Thyroid gland (tissue), 4 donors: ENCODE measurements at regions not wholly inside any gene's neighbourhood (a gene's known extent, or its start where the extent isn't known, plus 50 kb on each side); places are given as distances from the start of the nearest gene placed in this dataset.

Experiments used
- DNase-seq, 2 donors: peaks; one replicate each; pipeline ENCODE4 v3.0.0-alpha.2; 2019
- H3K27ac ChIP-seq, 3 donors: fragments of 200-600 bp; sonication (generic); 1 replicate in 2 of 3; 2 replicates in 1 of 3; pipeline ENCODE4 v1.5.1; 2016 to 2019; ENCODE audit warnings: mild to moderate bottlenecking in 1 of 3, moderate library complexity in 1 of 3
- H3K27me3 ChIP-seq: fragments of 200-600 bp; sonication (generic); one replicate; pipeline ENCODE4 v1.5.1; 2019
- H3K36me3 ChIP-seq, 2 donors: fragments of 200-600 bp; sonication (generic); one replicate each; pipeline ENCODE4 v1.5.1; 2016 to 2019
- H3K4me1 ChIP-seq, 2 donors: fragments of 200-600 bp; sonication (generic); one replicate each; pipeline ENCODE4 v1.5.1; 2017 to 2019
- H3K4me3 ChIP-seq, 3 donors: fragments of 200-600 bp; sonication (generic); replicated peaks in 1 of 3; 1 replicate in 2 of 3; 2 replicates in 1 of 3; pipeline ENCODE4 v1.5.1; 2016; ENCODE audit warnings: mild to moderate bottlenecking in 1 of 3
- H3K9me3 ChIP-seq: fragments of 200-600 bp; sonication (generic); one replicate; pipeline ENCODE4 v1.5.1; 2017
- POLR2A ChIP-seq, 2 donors: fragments of 450-650 bp; IDR thresholded peaks; one replicate each; pipeline ENCODE4 v1.6.1; 2017; ENCODE audit warnings: antibody characterized with exemption in 2 of 2, mild to moderate bottlenecking in 2 of 2, moderate library complexity in 1 of 2
- WGBS, 2 donors: methylation state at CpG; one replicate each; pipeline ENCODE4 v1.1.5; 2017; 5-methylcytosine and 5-hydroxymethylcytosine counted together
- intact Hi-C: fragments of 100-400 bp; cut with DNase I; formaldehyde crosslinking; loops from one replicate; pipeline ENCODE4 v1.15.1; 2023
- TF ChIP-seq, protein P1 (sequence below), 6 experiments: fragments of 200-600 bp in 3 of 6; fragments of 450-650 bp in 3 of 6; sonication (generic) in 3 of 6; IDR thresholded peaks; one replicate each; pipeline ENCODE4 v1.5.1; 2016 to 2019; ENCODE audit warnings: antibody characterized with exemption in 6 of 6, mild to moderate bottlenecking in 2 of 6, inconsistent platforms in 1 of 6, moderate library complexity in 1 of 6

DNA sequence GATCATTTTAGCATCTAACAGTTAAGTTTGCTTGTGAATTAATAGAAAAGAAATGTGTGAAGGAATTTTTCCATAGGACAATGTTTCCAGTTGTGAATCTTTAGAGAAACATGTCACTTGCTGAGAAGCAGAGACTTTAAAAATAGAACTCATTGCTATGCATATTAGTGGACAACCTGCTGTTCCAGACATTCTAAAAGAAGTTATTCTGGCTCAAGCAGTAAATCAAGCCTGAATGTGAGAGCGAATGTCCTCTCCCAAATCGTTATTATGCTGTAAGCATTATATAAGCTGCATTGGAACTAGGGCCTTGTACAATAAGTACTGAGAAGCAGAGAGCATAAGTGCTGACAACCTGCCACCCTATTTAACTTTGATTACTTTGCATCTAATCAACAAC, 990.9 kb downstream of the PLOD2 start:
- intact Hi-C loops: no loop called here
- H3K4me1 ChIP-seq: no peaks in the 10 kb centered on the region
- H3K4me3 ChIP-seq: no peak overlapping the region
- no peak for DNase-seq
- H3K36me3 ChIP-seq: no peaks in the 10 kb centered on the region
- 81% methylated on average over 2 of the region's 2 CpGs for WGBS, 2 donors
- H3K9me3 ChIP-seq: no peaks in the 10 kb centered on the region
- TF ChIP-seq POLR2A (IDR thresholded peaks at IDR 0.05): no peak
- TF ChIP-seq, protein P1, sequence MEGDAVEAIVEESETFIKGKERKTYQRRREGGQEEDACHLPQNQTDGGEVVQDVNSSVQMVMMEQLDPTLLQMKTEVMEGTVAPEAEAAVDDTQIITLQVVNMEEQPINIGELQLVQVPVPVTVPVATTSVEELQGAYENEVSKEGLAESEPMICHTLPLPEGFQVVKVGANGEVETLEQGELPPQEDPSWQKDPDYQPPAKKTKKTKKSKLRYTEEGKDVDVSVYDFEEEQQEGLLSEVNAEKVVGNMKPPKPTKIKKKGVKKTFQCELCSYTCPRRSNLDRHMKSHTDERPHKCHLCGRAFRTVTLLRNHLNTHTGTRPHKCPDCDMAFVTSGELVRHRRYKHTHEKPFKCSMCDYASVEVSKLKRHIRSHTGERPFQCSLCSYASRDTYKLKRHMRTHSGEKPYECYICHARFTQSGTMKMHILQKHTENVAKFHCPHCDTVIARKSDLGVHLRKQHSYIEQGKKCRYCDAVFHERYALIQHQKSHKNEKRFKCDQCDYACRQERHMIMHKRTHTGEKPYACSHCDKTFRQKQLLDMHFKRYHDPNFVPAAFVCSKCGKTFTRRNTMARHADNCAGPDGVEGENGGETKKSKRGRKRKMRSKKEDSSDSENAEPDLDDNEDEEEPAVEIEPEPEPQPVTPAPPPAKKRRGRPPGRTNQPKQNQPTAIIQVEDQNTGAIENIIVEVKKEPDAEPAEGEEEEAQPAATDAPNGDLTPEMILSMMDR (IDR thresholded peaks at IDR 0.05): no peak
- H3K27ac ChIP-seq: no peak overlapping the region
- H3K27me3 ChIP-seq: no peaks in the 10 kb centered on the region

DNA sequence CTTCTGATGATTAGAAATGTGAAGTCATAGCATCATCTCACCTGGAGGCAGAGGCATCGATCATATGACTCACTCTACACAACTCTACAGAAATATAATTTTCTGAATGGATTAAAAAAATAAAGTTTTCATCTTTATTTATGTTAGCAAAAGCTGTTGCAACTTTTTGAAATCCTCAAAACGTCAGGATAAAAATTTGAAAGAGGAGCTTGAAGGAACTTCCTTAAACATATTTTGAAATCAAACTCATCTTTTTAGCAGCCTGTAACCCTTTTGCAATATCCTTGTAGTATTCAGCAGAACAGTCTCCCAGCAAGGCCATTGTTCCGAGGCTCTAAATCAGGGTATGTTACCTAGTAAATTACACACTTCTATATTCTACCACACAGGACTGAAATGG, 985.4 kb downstream of the PLOD2 start:
- Histone ChIP-seq H3K9me3 (no peaks in the 10 kb centered on the region), H3K4me3 (no peak overlapping the region), H3K4me1 (no peaks in the 10 kb centered on the region), H3K27ac (no peak overlapping the region), H3K27me3 (no peaks in the 10 kb centered on the region), H3K36me3 (no peaks in the 10 kb centered on the region)
- TF ChIP-seq, protein P1 (IDR thresholded peaks at IDR 0.05): no peak
- no peak for TF ChIP-seq POLR2A (IDR thresholded peaks at IDR 0.05)
- 75 to 83% methylated on average over 3 of the region's 3 CpGs for WGBS, 2 donors
- DNase-seq: no peak
- intact Hi-C loops: no loop called here

DNA sequence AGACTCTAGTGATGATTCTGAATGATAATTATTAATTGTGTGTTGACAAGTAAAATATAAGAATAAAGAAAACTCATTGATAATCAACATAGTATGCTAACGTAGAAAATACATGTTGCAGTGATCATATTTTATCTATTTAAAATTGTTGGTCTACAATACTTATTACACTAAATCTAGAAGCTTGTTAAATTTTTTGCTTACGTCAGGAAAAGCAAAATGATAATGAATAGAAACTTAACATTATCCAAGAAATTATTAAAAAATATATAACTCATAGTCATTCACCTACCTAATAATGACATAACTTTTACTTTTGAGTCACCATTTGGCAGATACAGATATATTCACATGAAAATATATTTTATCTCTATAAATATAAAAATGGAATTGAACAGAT, 984.1 kb downstream of the PLOD2 start:
- no peak overlapping the region for H3K4me3 ChIP-seq
- TF ChIP-seq, protein P1 (IDR thresholded peaks at IDR 0.05): no peak
- no peak for TF ChIP-seq POLR2A (IDR thresholded peaks at IDR 0.05)
- H3K27me3 ChIP-seq: no peaks in the 10 kb centered on the region
- H3K4me1 ChIP-seq: peaks cover 0 to 4% of the 10 kb centered on the region in 2 donors
- H3K9me3 ChIP-seq: no peaks in the 10 kb centered on the region
- H3K27ac ChIP-seq: no peak overlapping the region
- intact Hi-C loops: no loop called here
- DNase-seq: no peak
- H3K36me3 ChIP-seq: no peaks in the 10 kb centered on the region
- 61 to 93% methylated on average over 2 of the region's 2 CpGs for WGBS, 2 donors

DNA sequence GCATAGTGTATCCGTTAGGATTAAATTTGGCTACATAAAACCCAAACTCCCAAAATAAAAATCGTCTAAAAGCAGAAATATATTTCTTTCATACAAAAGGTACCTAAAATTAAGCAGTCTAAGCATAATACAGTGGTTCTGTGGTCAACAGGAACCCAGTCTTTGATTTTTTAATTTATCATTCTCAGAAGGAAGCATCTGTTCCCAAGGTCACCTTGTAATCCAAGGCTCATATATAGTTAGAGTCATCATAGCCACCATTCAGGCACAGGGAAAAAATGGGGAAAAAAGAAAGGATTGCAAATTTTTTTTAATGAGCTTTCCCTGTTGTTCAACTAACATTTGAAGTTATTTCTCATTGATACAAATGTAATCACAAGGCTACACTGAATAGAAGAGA, 983.2 kb downstream of the PLOD2 start:
- no peak for DNase-seq
- H3K27ac ChIP-seq: no peak overlapping the region
- no peak for TF ChIP-seq POLR2A (IDR thresholded peaks at IDR 0.05)
- TF ChIP-seq, protein P1 (IDR thresholded peaks at IDR 0.05): no peak
- H3K36me3 ChIP-seq: no peaks in the 10 kb centered on the region
- H3K27me3 ChIP-seq: no peaks in the 10 kb centered on the region
- no peak overlapping the region for H3K4me3 ChIP-seq
- H3K9me3 ChIP-seq: no peaks in the 10 kb centered on the region
- WGBS, 2 donors: 67 to 74% methylated on average over 2 of the region's 2 CpGs
- intact Hi-C loops: no loop called here
- peaks cover 0 to 4% of the 10 kb centered on the region in 2 donors for H3K4me1 ChIP-seq

DNA sequence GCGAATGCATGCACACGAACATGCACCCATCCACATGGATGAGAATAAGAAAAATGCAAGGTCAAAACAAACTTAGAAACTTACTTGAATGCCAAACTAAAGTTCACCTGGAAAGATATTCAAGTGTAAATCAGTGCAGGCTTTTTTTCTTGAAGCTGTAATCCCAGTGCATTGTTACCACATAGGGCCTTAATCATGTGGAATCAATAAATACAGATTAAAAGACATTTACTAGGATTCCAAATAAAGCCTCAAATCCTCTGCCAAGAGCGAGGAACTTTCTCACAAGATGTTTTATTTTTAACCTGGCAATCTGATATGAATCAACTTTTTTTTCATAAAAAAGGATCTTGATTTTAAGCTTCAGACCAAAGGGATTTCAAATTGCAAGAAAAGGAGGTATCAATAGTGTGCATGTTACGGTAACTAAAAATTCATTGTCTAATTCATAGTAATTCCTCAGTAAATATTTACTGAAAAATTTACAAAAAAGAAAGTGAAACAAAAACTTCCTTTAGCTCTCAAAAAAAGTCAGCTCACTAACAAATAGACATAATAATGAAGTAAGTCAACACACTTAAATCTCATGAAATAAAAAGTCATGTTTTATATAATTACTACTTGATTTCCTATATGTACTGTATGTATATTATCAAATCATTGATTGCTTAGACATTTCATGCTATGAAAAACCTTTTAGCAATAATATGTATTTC, 978.6 kb downstream of the PLOD2 start:
- H3K27ac ChIP-seq: no peak overlapping the region
- peaks cover 0 to 4% of the 10 kb centered on the region in 2 donors for H3K4me1 ChIP-seq
- no peaks in the 10 kb centered on the region for H3K27me3 ChIP-seq
- intact Hi-C loops: no loop called here
- no peak for TF ChIP-seq POLR2A (IDR thresholded peaks at IDR 0.05)
- TF ChIP-seq, protein P1 (IDR thresholded peaks at IDR 0.05): no peak
- no peaks in the 10 kb centered on the region for H3K36me3 ChIP-seq
- no peak for DNase-seq
- H3K9me3 ChIP-seq: no peaks in the 10 kb centered on the region
- no peak overlapping the region for H3K4me3 ChIP-seq
- 63 to 67% methylated on average over 4 of the region's 4 CpGs for WGBS, 2 donors
